Panc1 (cell line): ENCODE measurements at regions not wholly inside any gene's neighbourhood (a gene's known extent, or its start where the extent isn't known, plus 50 kb on each side); places are given as distances from the start of the nearest gene placed in this dataset.

ENCODE experiments used
- ATAC-seq: fragments of 200-7000 bp; cut with Tn5 transposase; 2 replicates; pipeline ENCODE4 v1.9.1; 2020; ENCODE audit warnings: mild to moderate bottlenecking, moderate library complexity
- BruUV-seq: library from RNA; stranded (reverse); fragments of 400-500 nt; replicated peaks from 2 replicates; lab custom pipeline; 2021; lab: Mats Ljungman, UMichigan
- CTCF ChIA-PET: fragments of 300-600 bp; sonication (Branson Sonifier 250); formaldehyde crosslinking; loops from one replicate; lab custom pipeline; 2022; ENCODE audit warnings: antibody characterized with exemption; lab: Charles Lee
- POLR2A ChIA-PET: fragments of 300-600 bp; sonication (Branson Sonifier 250); formaldehyde crosslinking; loops from one replicate; lab custom pipeline; 2022; ENCODE audit warnings: antibody characterized with exemption; lab: Charles Lee
- DNase-seq: peaks from one replicate; pipeline ENCODE4 v3.0.0-alpha.2; 2010; ENCODE audit warnings: low read depth, low spot score
- H3K27ac ChIP-seq: 2 replicates; pipeline ENCODE4 v1.5.1; 2011; ENCODE audit warnings: mild to moderate bottlenecking, low read length, inconsistent platforms
- H3K27me3 ChIP-seq: fragments of 200-500 bp; sonication (Bioruptor generic); 2 replicates; pipeline ENCODE4 v1.6.0; 2014; ENCODE audit warnings: low read length, inconsistent platforms; ENCODE audit not compliant: control insufficient read depth, insufficient read depth
- H3K36me3 ChIP-seq: fragments of 200-500 bp; sonication (Bioruptor generic); 2 replicates; pipeline ENCODE4 v1.5.1; 2014; ENCODE audit warnings: inconsistent platforms, mild to moderate bottlenecking, low read length, moderate library complexity; ENCODE audit not compliant: control insufficient read depth, insufficient read depth
- H3K4me1 ChIP-seq: 2 replicates; pipeline ENCODE4 v1.5.1; 2011; ENCODE audit warnings: inconsistent platforms, mild to moderate bottlenecking, low read length, moderate library complexity; ENCODE audit not compliant: control insufficient read depth, insufficient read depth
- H3K4me3 ChIP-seq, 2 experiments: 2 replicates each; pipeline ENCODE4 v1.5.1; 2011 to 2012; ENCODE audit warnings: low read depth in 2 of 2, low read length in 2 of 2, mild to moderate bottlenecking in 2 of 2, inconsistent platforms in 1 of 2, moderate library complexity in 1 of 2
- H3K9me3 ChIP-seq: fragments of 200-500 bp; sonication (Bioruptor generic); 2 replicates; pipeline ENCODE4 v1.5.1; 2014; ENCODE audit warnings: low read depth, mild to moderate bottlenecking, inconsistent platforms, low read length, moderate library complexity; ENCODE audit not compliant: control insufficient read depth, insufficient read depth
- CTCF ChIP-seq: fragments of 450-650 bp; IDR thresholded peaks from 2 replicates; pipeline ENCODE4 v1.5.1; 2017; ENCODE audit warnings: mild to moderate bottlenecking
- POLR2AphosphoS5 ChIP-seq: IDR thresholded peaks from 2 replicates; pipeline ENCODE4 v1.6.1; 2012; ENCODE audit warnings: mild to moderate bottlenecking, low read depth, low read length, moderate library complexity
- REST ChIP-seq, 2 experiments: IDR thresholded peaks; 2 replicates each; pipeline ENCODE4 v1.6.1; 2011 to 2012; ENCODE audit warnings: low read depth in 2 of 2, control low read depth in 1 of 2, low read length in 1 of 2, mild to moderate bottlenecking in 1 of 2, moderate library complexity in 1 of 2; ENCODE audit not compliant: insufficient read depth in 1 of 2
- SIN3A ChIP-seq: IDR thresholded peaks from 2 replicates; pipeline ENCODE4 v1.6.1; 2012; ENCODE audit warnings: low read depth, mild to moderate bottlenecking, low read length, moderate library complexity, borderline replicate concordance; ENCODE audit not compliant: insufficient read depth
- TCF7L2 ChIP-seq: IDR thresholded peaks from 2 replicates; pipeline ENCODE4 v1.6.1; 2011; ENCODE audit warnings: mild to moderate bottlenecking, low read depth, low read length, inconsistent platforms
- in situ Hi-C: cut with HindIII; loops from 2 replicates; pipeline ENCODE4 v1.10.0; 2016; ENCODE audit warnings: low sequenced_read_pairs, low pct_unique_long_range_greater_than_20kb
- intact Hi-C: fragments of 100-400 bp; cut with micrococcal nuclease; formaldehyde crosslinking; loops from one replicate; pipeline ENCODE4 v1.10.0; 2022; ENCODE audit not compliant: unreplicated experiment

- POLR2A ChIA-PET = no interaction called here
- intact Hi-C loops (no loop called here), in situ Hi-C loops (no loop called here)
- Histone ChIP-seq H3K4me3 (no peak overlapping the region), H3K9me3 (no peaks in the 10 kb centered on the region), H3K27ac (no peak overlapping the region), H3K4me1 (no peaks in the 10 kb centered on the region), H3K36me3 (no peaks in the 10 kb centered on the region), H3K27me3 (peaks cover 3% of the 10 kb centered on the region; the same call in 1 of the 2 replicates)
- TF ChIP-seq SIN3A = no peak
- TF ChIP-seq CTCF = no peak
- no peak for TF ChIP-seq TCF7L2
- TF ChIP-seq POLR2AphosphoS5 = no peak
- DNase-seq = no peak
- ATAC-seq = no peak
- CTCF ChIA-PET = no interaction called here
- BruUV-seq = no TSS peak
Observed at GRCh38 chr7:67858931-67859330, 862.3 kb downstream of the TYW1 start.

- H3K27me3 ChIP-seq = no peaks in the 10 kb centered on the region
- BruUV-seq = no TSS peak
- no peaks in the 10 kb centered on the region for H3K36me3 ChIP-seq
- POLR2A ChIA-PET = no interaction called here
- no peak overlapping the region for H3K27ac ChIP-seq
- DNase-seq (no peak), ATAC-seq (no peak)
- H3K9me3 ChIP-seq = no peaks in the 10 kb centered on the region
- no peaks in the 10 kb centered on the region for H3K4me1 ChIP-seq
- in situ Hi-C loops (no loop called here), intact Hi-C loops (no loop called here)
- TF ChIP-seq CTCF (no peak), SIN3A (no peak), REST (IDR thresholded peaks at IDR 0.05; ENCODE audit: insufficient read depth in 1 of 2, low read depth in 2 of 2, low read length in 1 of 2) (no peak), POLR2AphosphoS5 (no peak), TCF7L2 (no peak)
- H3K4me3 ChIP-seq = no peak overlapping the region
- CTCF ChIA-PET = no interaction called here
Observed at GRCh38 chr7:67863911-67864310, 867.3 kb downstream of the TYW1 start.

GRCh38 chr7:67866054-67866453, 869.4 kb downstream of the TYW1 start:
- no peaks in the 10 kb centered on the region for H3K4me1 ChIP-seq
- ATAC-seq (no peak), DNase-seq (no peak)
- H3K4me3 ChIP-seq = no peak overlapping the region
- H3K36me3 ChIP-seq = no peaks in the 10 kb centered on the region
- TF ChIP-seq SIN3A (no peak), REST (IDR thresholded peaks at IDR 0.05; ENCODE audit: insufficient read depth in 1 of 2, low read depth in 2 of 2, low read length in 1 of 2) (no peak), POLR2AphosphoS5 (no peak), CTCF (no peak)
- BruUV-seq = no TSS peak
- CTCF ChIA-PET = no interaction called here
- POLR2A ChIA-PET = no interaction called here
- in situ Hi-C loops (no loop called here), intact Hi-C loops (loop anchor here (5.0 kb wide), 1 partner anchor 1306 kb away; no protein-coding TSS in a partner anchor)
- no peak overlapping the region for H3K27ac ChIP-seq
- H3K27me3 ChIP-seq = no peaks in the 10 kb centered on the region
- H3K9me3 ChIP-seq = no peaks in the 10 kb centered on the region
